8988T (cell line): ENCODE measurements at regions not wholly inside any gene's neighbourhood (a gene's known extent, or its start where the extent isn't known, plus 50 kb on each side); places are given as distances from the start of the nearest gene placed in this dataset.

Source experiments
- DNase-seq: peaks from one replicate; pipeline ENCODE4 v3.0.0; 2011

GRCh38 chr20:7178004-7178403 is 410.5 kb downstream of the BMP2 start:
- no peak for DNase-seq

GRCh38 chr20:7180256-7181045 is 413.0 kb downstream of the BMP2 start:
- DNase-seq: no peak

DNA sequence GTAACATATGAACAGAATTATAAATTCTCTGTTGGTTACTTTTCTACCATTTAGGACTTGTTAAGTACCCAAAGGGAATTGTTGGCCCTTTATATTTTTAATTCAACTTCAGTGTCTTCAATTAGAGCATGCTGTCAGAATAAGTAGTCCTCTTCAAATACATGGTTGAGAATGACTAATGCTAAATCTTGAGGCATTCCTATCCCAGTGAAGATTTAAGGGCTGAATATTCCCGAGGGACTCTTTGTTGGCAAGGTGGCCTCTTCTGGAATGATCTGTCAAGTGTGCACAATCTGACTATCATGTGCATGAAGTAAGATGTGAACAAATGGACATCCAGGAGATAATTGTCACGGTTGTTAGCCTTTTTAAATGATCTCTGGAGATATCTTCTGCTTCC is 421.7 kb downstream of the BMP2 start:
- no peak for DNase-seq

DNA sequence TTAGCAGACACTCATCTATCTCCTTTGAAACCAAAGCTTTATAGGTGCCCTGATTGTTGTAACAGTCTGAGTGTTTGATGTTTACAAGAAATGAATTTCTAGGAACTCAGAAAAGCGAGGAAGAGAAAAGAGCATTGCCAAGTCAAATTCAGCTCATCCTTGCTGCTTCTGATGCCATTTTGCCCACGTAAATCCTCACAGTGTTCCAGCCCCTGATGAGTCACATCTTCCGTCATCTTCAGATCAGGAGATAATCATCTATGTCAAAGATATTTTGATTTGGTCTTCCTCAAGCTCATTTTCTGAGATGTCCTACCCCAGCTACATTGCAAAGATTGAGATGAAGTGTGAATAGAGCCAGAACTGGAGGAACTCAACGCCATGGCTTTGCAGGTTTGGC is 426.2 kb downstream of the BMP2 start:
- DNase-seq: no peak

DNA sequence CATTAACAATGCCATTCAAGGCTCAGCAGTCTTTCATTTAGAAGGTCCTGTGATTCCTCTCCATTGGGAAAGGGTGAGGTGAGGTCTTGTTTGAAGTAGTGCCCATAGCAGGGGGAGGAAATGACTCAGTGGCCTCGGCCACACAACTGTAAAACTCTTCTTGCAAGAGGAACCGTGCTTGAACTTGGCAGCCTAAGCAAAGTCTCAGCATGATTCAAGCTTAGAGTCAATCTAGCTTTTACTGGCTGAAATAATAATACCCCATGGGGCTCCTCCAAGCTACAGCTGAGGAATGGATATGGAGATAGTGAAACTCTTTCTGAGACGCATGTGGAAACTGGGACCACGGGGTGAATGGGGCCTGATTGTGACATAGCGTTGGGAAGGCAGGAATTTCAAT is 428.2 kb downstream of the BMP2 start:
- DNase-seq: no peak

- no peak for DNase-seq
Observed at GRCh38 chr20:7196481-7196880, 429.0 kb downstream of the BMP2 start.

- no peak for DNase-seq
Observed at GRCh38 chr20:7199861-7200260, 432.4 kb downstream of the BMP2 start.

- DNase-seq: no peak
Observed at GRCh38 chr20:7207186-7207798, 439.8 kb downstream of the BMP2 start.

DNA sequence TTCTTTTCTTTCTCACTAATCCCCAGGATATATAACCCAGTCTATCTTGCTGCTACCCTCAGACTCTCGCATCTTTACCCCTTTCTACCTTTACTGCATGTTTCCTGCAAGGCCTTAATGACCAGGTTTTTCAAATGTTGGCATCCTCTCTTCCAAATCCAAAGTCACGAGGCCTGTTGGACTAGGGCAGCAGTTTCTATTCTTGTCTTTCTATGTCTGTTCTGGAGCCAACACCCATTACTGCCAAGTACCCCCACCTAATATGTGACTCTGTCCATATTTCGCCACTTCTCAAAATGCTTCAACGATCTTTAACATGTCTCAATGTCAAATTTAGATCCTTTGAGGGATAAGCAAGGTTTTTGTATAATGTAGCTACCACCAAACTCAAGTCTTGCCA is 443.4 kb downstream of the BMP2 start:
- no peak for DNase-seq

GRCh38 chr20:7214081-7214740 is 446.7 kb downstream of the BMP2 start:
- no peak for DNase-seq

DNA sequence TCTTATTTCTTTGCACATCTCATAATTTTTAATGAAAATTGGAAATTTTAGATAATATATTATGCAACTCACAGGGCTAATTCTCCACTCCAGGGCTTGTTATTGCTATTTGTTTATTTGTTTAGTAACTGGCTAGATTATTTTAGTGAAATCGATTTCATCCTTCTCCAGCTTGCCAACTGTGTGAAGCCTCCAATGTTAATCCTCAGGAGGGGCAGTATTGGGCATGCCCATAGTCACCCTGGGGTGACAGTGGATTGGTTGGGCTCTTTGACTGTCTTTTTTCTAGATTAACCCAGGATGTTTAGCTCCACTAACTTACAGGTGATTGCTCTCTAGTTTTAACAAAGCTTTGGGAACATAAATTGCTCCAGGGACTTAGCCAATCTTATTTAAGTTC is 450.1 kb downstream of the BMP2 start:
- no peak for DNase-seq

GRCh38 chr20:7220755-7221154 is 453.3 kb downstream of the BMP2 start:
- DNase-seq: no peak

DNA sequence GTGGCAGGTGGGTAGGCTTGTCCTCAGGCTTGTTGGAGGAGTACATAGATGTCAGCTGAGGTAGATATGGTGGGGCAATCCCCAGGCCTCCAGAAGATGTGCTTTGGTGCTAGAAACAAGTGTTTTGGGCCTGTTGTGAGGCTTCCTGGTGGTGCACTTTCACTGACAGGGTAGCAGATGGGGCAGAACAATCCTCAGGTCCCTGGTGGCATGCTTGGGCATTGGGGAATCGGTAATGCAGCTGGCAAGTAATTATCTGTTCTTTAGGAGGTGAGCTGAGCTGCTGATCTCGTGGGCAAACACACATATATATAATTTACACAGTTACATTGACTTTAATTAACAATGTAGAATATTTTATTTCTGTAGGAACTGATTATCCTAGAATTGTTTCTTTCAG is 458.7 kb downstream of the BMP2 start:
- no peak for DNase-seq

- no peak for DNase-seq
Observed at GRCh38 chr20:7231303-7231702, 463.8 kb downstream of the BMP2 start.

DNA sequence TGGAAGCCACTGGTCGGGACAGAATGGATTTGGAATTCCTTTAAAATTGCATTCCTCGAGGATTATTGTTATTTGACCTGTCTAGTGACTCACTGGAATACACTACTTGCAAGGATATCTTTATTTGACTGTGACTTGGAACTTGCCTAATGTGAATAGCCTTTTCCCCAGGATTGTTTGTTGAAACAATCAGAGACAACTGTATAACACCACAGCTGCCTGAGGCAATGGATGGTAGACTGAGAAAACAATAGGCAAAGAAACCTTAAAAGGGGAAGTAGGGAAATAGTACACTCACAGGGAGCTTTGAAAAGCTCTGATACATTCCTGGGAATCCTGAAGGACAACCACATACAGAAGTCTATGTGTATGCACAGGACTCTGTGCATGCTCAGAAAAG is 465.3 kb downstream of the BMP2 start:
- no peak for DNase-seq

GRCh38 chr20:7237251-7237650 is 469.8 kb downstream of the BMP2 start:
- no peak for DNase-seq

- no peak for DNase-seq
Observed at GRCh38 chr20:7240490-7240889, 473.0 kb downstream of the BMP2 start.

DNA sequence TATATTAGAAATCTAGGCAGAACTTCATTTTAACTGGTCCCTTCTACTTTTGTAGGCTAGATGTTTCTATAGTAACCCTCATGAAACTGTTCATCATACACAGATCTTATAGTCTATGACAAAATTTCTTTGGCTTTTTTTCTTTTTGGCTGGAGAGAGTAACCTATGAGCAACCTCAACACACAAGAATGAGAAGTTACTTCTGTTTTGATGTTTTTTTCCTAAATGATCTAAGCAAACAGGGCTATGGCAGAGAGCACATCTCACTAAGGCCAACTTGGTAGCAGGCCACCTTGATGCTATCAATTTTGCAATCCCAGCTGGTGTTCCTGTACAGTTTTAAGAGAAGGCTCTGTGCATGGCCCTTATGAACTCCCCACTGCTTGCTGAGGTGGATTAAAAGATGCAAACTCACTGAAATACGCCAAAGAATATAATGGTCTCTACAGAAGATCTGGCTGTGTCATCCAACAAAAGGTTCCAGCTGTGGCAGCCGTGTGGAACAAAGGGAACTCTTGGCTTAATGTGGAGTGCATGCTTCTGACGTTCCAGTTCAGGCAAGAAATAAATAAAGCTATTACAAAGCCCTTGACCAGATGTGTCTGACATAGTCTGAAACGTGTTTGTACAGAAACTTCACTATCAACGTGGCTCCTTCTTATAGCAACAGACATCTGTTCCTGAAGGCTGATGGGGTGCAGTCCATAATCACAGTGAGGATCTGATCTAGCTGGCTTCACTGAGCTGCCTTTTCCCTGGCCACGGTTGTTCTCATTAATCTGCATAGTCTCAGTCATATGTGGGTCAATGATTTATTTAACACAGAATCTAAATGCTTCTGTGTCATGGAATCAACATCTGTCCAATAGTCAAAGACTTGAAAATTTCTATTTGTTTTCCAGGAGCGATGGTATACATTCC is 481.1 kb downstream of the BMP2 start:
- DNase-seq: no peak

GRCh38 chr20:7250337-7250736 is 482.9 kb downstream of the BMP2 start:
- DNase-seq: no peak

DNA sequence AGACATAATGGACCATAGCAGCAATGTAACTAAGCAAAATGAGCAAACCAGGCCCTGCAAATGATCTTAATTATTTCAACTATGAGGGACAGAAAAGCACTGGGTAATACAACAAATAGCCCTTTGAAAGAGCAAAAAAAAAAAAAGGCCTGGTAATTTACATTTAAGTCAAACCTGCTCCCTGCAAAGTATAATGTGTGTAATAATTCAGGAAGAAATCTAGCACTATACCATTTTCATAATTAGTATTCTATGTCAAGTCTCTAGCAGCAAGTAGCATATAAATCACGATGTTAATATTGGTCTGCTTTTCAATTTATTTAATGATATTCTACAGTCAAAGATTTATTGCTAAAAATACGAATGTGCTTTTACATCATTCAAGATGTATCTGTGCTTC is 489.6 kb downstream of the BMP2 start:
- DNase-seq: no peak

GRCh38 chr20:7257692-7258466 is 490.4 kb downstream of the BMP2 start:
- DNase-seq: no peak

DNA sequence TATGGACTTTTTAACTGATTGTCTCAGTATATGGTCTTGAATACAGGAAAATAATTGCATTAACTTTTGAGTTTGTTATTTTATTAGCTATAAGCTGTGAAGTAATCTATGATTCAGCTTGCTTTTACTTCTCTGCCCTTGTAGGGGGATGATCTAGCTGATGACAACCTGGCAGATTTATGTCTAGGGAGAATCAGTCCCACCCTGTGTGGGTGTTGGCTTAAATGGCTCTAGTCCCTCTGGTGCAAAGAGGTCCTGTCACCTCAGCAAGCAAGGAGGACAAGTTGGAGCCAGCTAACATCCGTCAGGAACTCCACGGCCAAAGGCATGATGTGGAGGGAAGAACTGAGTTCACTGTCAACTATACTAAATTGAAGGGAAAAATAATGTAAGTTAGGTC is 495.3 kb downstream of the BMP2 start:
- no peak for DNase-seq
